ENCODE measurements at regions not wholly inside any gene's neighbourhood (a gene's known extent, or its start where the extent isn't known, plus 50 kb on each side); places are given as distances from the start of the nearest gene placed in this dataset.

- no peak overlapping the region for H3K56ac ChIP-seq (replicated peaks; ENCODE audit: insufficient read length, low read depth, low read length)
- H3K4me1 ChIP-seq (replicated peaks in 1 of 4; ENCODE audit: control insufficient read depth in 3 of 4, insufficient read depth in 4 of 4, low read length in 3 of 4): peaks cover 0 to 9% (median 7%) of the 10 kb centered on the region in 4 experiments; a peak in 3 of 7 replicates
- H2AK5ac ChIP-seq (ENCODE audit: low read depth, low read length): no peak overlapping the region
- H3K79me1 ChIP-seq (ENCODE audit: low read depth, low read length): no peaks in the 10 kb centered on the region
- no peaks in the 10 kb centered on the region for H3K23me2 ChIP-seq (ENCODE audit: low read depth, low read length)
- no peak overlapping the region for H3K27ac ChIP-seq (ENCODE audit: low read depth, low read length)
- FAIRE-seq: no peak
- POLR2A ChIA-PET (ENCODE audit: partially characterized antibody): no interaction called here
- no peak overlapping the region for H3K14ac ChIP-seq (ENCODE audit: insufficient read length)
- no peak overlapping the region for H2AFZ ChIP-seq (ENCODE audit: low read length)
- no peak for DNase-seq (ENCODE audit: low read depth in 1 of 2, low spot score in 2 of 2)
- CTCF ChIA-PET (ENCODE audit: partially characterized antibody): interaction anchor here (0.9 to 1.6 kb wide), 4 partner anchors 24 to 135 kb away, joined by 3 to 4 read pairs (median 3); no protein-coding TSS in a partner anchor
- no peak overlapping the region for H2BK5ac ChIP-seq (ENCODE audit: low read depth, low read length)
- H2BK15ac ChIP-seq (ENCODE audit: low read length): no peak overlapping the region
- no peaks in the 10 kb centered on the region; a peak in 1 of 4 replicates for H3K9me3 ChIP-seq (ENCODE audit: insufficient read depth in 2 of 2, low read depth in 1 of 2, low read length in 1 of 2)
- no peaks in the 10 kb centered on the region for H3K79me2 ChIP-seq (ENCODE audit: control insufficient read depth in 1 of 2, insufficient read depth in 2 of 2, low read length in 2 of 2)
- no peak for TF ChIP-seq CBX8 (IDR thresholded peaks at IDR 0.05; ENCODE audit: borderline replicate concordance, low read depth, low read length)
- no peak for TF ChIP-seq POU5F1 (IDR thresholded peaks at IDR 0.05; ENCODE audit: low read depth, low read length)
- TF ChIP-seq RXRA (IDR thresholded peaks at IDR 0.05; ENCODE audit: insufficient read depth, low read depth, low read length): no peak
- TF ChIP-seq BCL11A (IDR thresholded peaks at IDR 0.05; ENCODE audit: low read depth in 2 of 2, low read length in 2 of 2): no peak
- TF ChIP-seq CEBPB (IDR thresholded peaks at IDR 0.05; ENCODE audit: low read depth, low read length): no peak
- TF ChIP-seq TCF12 (IDR thresholded peaks at IDR 0.05; ENCODE audit: low read depth, low read length): no peak
- TF ChIP-seq POLR2A (IDR thresholded peaks at IDR 0.05; ENCODE audit: control extremely low read depth in 1 of 2, low read depth in 2 of 2, low read length in 2 of 2): no peak
- no peak overlapping the region for H3K9ac ChIP-seq (replicated peaks in 1 of 4; ENCODE audit: extremely low read depth in 1 of 4, low read depth in 3 of 4, low read length in 3 of 4)
- H4K91ac ChIP-seq (replicated peaks; ENCODE audit: insufficient read length, low read length): no peak overlapping the region
- no peak overlapping the region for H3K4me3 ChIP-seq (ENCODE audit: extremely low read depth in 1 of 4, insufficient read depth in 2 of 4, low read depth in 3 of 4, low read length in 4 of 4)
- H4K8ac ChIP-seq (ENCODE audit: extremely low read depth, insufficient read depth, low read length): no peak overlapping the region
- no peak overlapping the region for H3K4me2 ChIP-seq (ENCODE audit: insufficient read depth in 1 of 2, low read depth in 2 of 2, low read length in 2 of 2)
- no peak overlapping the region for H4K5ac ChIP-seq (ENCODE audit: insufficient read length, low read depth, low read length)
- no peaks in the 10 kb centered on the region for H3K36me3 ChIP-seq (ENCODE audit: control insufficient read depth in 2 of 4, insufficient read depth in 4 of 4, low read length in 3 of 4)
- no peak overlapping the region for H3K23ac ChIP-seq (ENCODE audit: insufficient read length)
- no peak overlapping the region for H2BK20ac ChIP-seq (ENCODE audit: low read length)
- H2BK12ac ChIP-seq (ENCODE audit: low read depth, low read length): no peak overlapping the region
- H3K18ac ChIP-seq (ENCODE audit: extremely low read depth, low read length): no peak overlapping the region
- no peak overlapping the region for H2BK120ac ChIP-seq (replicated peaks; ENCODE audit: low read depth, low read length)
- no peak overlapping the region for H3K4ac ChIP-seq (replicated peaks; ENCODE audit: insufficient read length, low read depth, low read length)
- H4K20me1 ChIP-seq (replicated peaks in 1 of 2; ENCODE audit: control insufficient read depth in 1 of 2, insufficient read depth in 2 of 2, low read length in 2 of 2): no peaks in the 10 kb centered on the region
- H3K27me3 ChIP-seq (replicated peaks in 1 of 4; ENCODE audit: control insufficient read depth in 3 of 4, extremely low read depth in 1 of 4, insufficient read depth in 3 of 4, low read length in 3 of 4): no peaks in the 10 kb centered on the region
These were observed 535.1 kb downstream of the TMEM135 start for GRCh38 chr11:87572881-87573280.
